K562 (cell line): ENCODE measurements at regions not wholly inside any gene's neighbourhood (a gene's known extent, or its start where the extent isn't known, plus 50 kb on each side); places are given as distances from the start of the nearest gene placed in this dataset.

Source experiments
- CEBPB ChIP-seq: fragments of 450-650 bp; IDR thresholded peaks from 2 replicates; pipeline ENCODE4 v1.6.1; 2016; ENCODE audit warnings: missing genetic modification characterization, missing compliant biosample characterization
- CREB5 ChIP-seq: fragments of 250-450 bp; sonication (Bioruptor Pico); IDR thresholded peaks from 2 replicates; pipeline ENCODE4 v1.5.0; 2020; ENCODE audit warnings: mild to moderate bottlenecking
- E2F6 ChIP-seq, 2 experiments: IDR thresholded peaks; 2 replicates each; pipeline ENCODE4 v1.6.1; 2011; ENCODE audit warnings: borderline replicate concordance in 1 of 2, control low read depth in 1 of 2, low read depth in 1 of 2, low read length in 1 of 2, mild to moderate bottlenecking in 1 of 2, mixed read lengths in 1 of 2, moderate library complexity in 1 of 2; ENCODE audit not compliant: insufficient read depth in 1 of 2, insufficient read length in 1 of 2, poor library complexity in 1 of 2, severe bottlenecking in 1 of 2; ENCODE audit errors: extremely low read depth in 1 of 2
- EZH2 ChIP-seq: IDR thresholded peaks from 2 replicates; pipeline ENCODE4 v1.6.1; 2012; ENCODE audit warnings: low read depth, mild to moderate bottlenecking, inconsistent platforms, low read length, borderline replicate concordance
- FOXA3 ChIP-seq, 2 experiments: fragments of 450-650 bp in 1 of 2; sonication (generic) in 1 of 2; formaldehyde crosslinking; IDR thresholded peaks in 1 of 2; conservative IDR thresholded peaks in 1 of 2; 2 replicates each; pipeline versions ENCODE4 v1.4.0 to v1.8.0; 2020 to 2022; ENCODE audit warnings: mild to moderate bottlenecking in 2 of 2, missing genetic modification reagents in 1 of 2
- GATA2 ChIP-seq: sonication (generic); formaldehyde crosslinking; IDR thresholded peaks from 2 replicates; pipeline ENCODE4 v1.4.0; 2020; ENCODE audit warnings: mild to moderate bottlenecking, missing genetic modification reagents
- KAT2B ChIP-seq: IDR thresholded peaks from one replicate; pipeline ENCODE4 v1.6.1; 2012; ENCODE audit warnings: low read depth, mild to moderate bottlenecking, control low read depth, inconsistent platforms, low read length, moderate library complexity
- RNF2 ChIP-seq: sonication (generic); IDR thresholded peaks from 2 replicates; pipeline ENCODE4 v1.6.1; 2016
- SAFB2 ChIP-seq: fragments of 200-400 bp; formaldehyde crosslinking; IDR thresholded peaks from 2 replicates; pipeline ENCODE4 v1.6.1; 2018; ENCODE audit warnings: borderline replicate concordance, low read length, low read depth, moderate library complexity; ENCODE audit not compliant: severe bottlenecking
- ZNF280B ChIP-seq: fragments of 250-450 bp; sonication (Bioruptor Pico); IDR thresholded peaks from 2 replicates; pipeline ENCODE4 v1.5.1; 2021; ENCODE audit warnings: mild to moderate bottlenecking

- TF ChIP-seq EZH2 (no peak), E2F6 (IDR thresholded peaks at IDR 0.05; ENCODE audit: borderline replicate concordance in 1 of 2, extremely low read depth in 1 of 2, insufficient read depth in 1 of 2, insufficient read length in 1 of 2, low read depth in 1 of 2, low read length in 1 of 2, poor library complexity in 1 of 2, severe bottlenecking in 1 of 2) (no peak), KAT2B (no peak), RNF2 (no peak), CEBPB (tag) (peak; percentile 49), CREB5 (CRISPR knock-in tag) (no peak), SAFB2 (no peak), FOXA3 (CRISPR knock-in tag; conservative IDR thresholded peaks at IDR 0.05 in 1 of 2, IDR thresholded peaks at IDR 0.05 in 1 of 2) (no peak), GATA2 (CRISPR knock-in tag) (no peak), ZNF280B (CRISPR knock-in tag) (no peak)
These were observed 640.7 kb upstream of the CRIM1 start (continued) for GRCh38 chr2:35714883-35715282.
